NCI-H1930 (cell line): ENCODE measurements at regions not wholly inside any gene's neighbourhood (a gene's known extent, or its start where the extent isn't known, plus 50 kb on each side); places are given as distances from the start of the nearest gene placed in this dataset.

Experiments used
- DNase-seq, 2 experiments: peaks; one replicate each; lab custom pipeline; 2025; lab: John Stamatoyannopoulos, UW

GRCh38 chr9:91158946-91159345, 202.8 kb downstream of the AUH start:
- no peak for DNase-seq

GRCh38 chr9:91159664-91160121, 202.0 kb downstream of the AUH start:
- no peak for DNase-seq

- DNase-seq: no peak
Measured at GRCh38 chr9:91160181-91160580, 201.5 kb downstream of the AUH start.

- no peak for DNase-seq
Measured at GRCh38 chr9:91160599-91161464, 200.9 kb downstream of the AUH start.

- DNase-seq: no peak
Measured at GRCh38 chr9:91161465-91162300, 200.0 kb downstream of the AUH start.

- DNase-seq: no peak
Measured at GRCh38 chr9:91162311-91162710, 199.4 kb downstream of the AUH start.

GRCh38 chr9:91162784-91163443, 198.8 kb downstream of the AUH start:
- no peak for DNase-seq

- DNase-seq: no peak
Measured at GRCh38 chr9:91163444-91163772, 198.3 kb downstream of the AUH start.

- no peak for DNase-seq
Measured at GRCh38 chr9:91163773-91164471, 197.8 kb downstream of the AUH start.
